ENCODE measurements at regions not wholly inside any gene's neighbourhood (a gene's known extent, or its start where the extent isn't known, plus 50 kb on each side); places are given as distances from the start of the nearest gene placed in this dataset.

GRCh38 chr17:69869667-69870066, 205.4 kb upstream of the KCNJ16 start:
- intact Hi-C loops (cut with DNase I): no loop called here

GRCh38 chr17:69870091-69870530, 204.9 kb upstream of the KCNJ16 start:
- intact Hi-C loops (cut with DNase I): no loop called here
- ATAC-seq (no peak), DNase-seq (no peak)

More at GRCh38 chr17:69869667-69870066, 205.4 kb upstream of the KCNJ16 start:
- ATAC-seq (no peak), DNase-seq (no peak)
- H3K27ac ChIP-seq: no peak overlapping the region
- no peaks in the 10 kb centered on the region for H3K27me3 ChIP-seq
- TF ChIP-seq CTCF (IDR thresholded peaks at IDR 0.05): no peak
- peaks cover 0 to 5% of the 10 kb centered on the region in 2 donors for H3K9me3 ChIP-seq
- no peak overlapping the region for H3K4me3 ChIP-seq
- H3K36me3 ChIP-seq: no peaks in the 10 kb centered on the region
- no peaks in the 10 kb centered on the region for H3K4me1 ChIP-seq

GRCh38 chr17:69870751-69871199, 204.2 kb upstream of the KCNJ16 start:
- H3K27ac ChIP-seq: no peak overlapping the region
- DNase-seq (no peak), ATAC-seq (no peak)
- no peak for TF ChIP-seq CTCF (IDR thresholded peaks at IDR 0.05)
- no peaks in the 10 kb centered on the region for H3K27me3 ChIP-seq
- no peak overlapping the region for H3K4me3 ChIP-seq
- no peaks in the 10 kb centered on the region for H3K36me3 ChIP-seq
- peaks cover 0 to 5% of the 10 kb centered on the region in 2 donors for H3K9me3 ChIP-seq
- no peaks in the 10 kb centered on the region for H3K4me1 ChIP-seq
- intact Hi-C loops (cut with DNase I): no loop called here

More at GRCh38 chr17:69870091-69870530, 204.9 kb upstream of the KCNJ16 start:
- Histone ChIP-seq H3K9me3 (peaks cover 0 to 5% of the 10 kb centered on the region in 2 donors), H3K4me3 (no peak overlapping the region), H3K27ac (no peak overlapping the region), H3K36me3 (no peaks in the 10 kb centered on the region), H3K4me1 (no peaks in the 10 kb centered on the region), H3K27me3 (no peaks in the 10 kb centered on the region)
- TF ChIP-seq CTCF (IDR thresholded peaks at IDR 0.05): no peak

- no peaks in the 10 kb centered on the region for H3K4me1 ChIP-seq
Observed at GRCh38 chr17:69871318-69871717, 203.7 kb upstream of the KCNJ16 start.

GRCh38 chr17:69872675-69873262, 202.3 kb upstream of the KCNJ16 start:
- Histone ChIP-seq H3K36me3 (no peaks in the 10 kb centered on the region), H3K27ac (no peak overlapping the region), H3K27me3 (no peaks in the 10 kb centered on the region), H3K4me1 (no peaks in the 10 kb centered on the region), H3K4me3 (no peak overlapping the region), H3K9me3 (peaks cover 0 to 5% of the 10 kb centered on the region in 2 donors)
- intact Hi-C loops (cut with DNase I): no loop called here
- DNase-seq (no peak), ATAC-seq (no peak)
- no peak for TF ChIP-seq CTCF (IDR thresholded peaks at IDR 0.05)

More at GRCh38 chr17:69871318-69871717, 203.7 kb upstream of the KCNJ16 start:
- H3K27ac ChIP-seq: no peak overlapping the region
- H3K36me3 ChIP-seq: no peaks in the 10 kb centered on the region
- H3K27me3 ChIP-seq: no peaks in the 10 kb centered on the region
- H3K4me3 ChIP-seq: no peak overlapping the region
- peaks cover 0 to 5% of the 10 kb centered on the region in 2 donors for H3K9me3 ChIP-seq
- intact Hi-C loops (cut with DNase I): no loop called here
- no peak for TF ChIP-seq CTCF (IDR thresholded peaks at IDR 0.05)
- DNase-seq (no peak), ATAC-seq (no peak)
